HCT116 (cell line): ENCODE measurements at regions not wholly inside any gene's neighbourhood (a gene's known extent, or its start where the extent isn't known, plus 50 kb on each side); places are given as distances from the start of the nearest gene placed in this dataset.

ENCODE experiments used
- ATAC-seq: fragments of 200-7000 bp; cut with Tn5 transposase; 2 replicates; pipeline ENCODE4 v1.9.1; 2020; ENCODE audit warnings: mild to moderate bottlenecking, moderate library complexity
- BruUV-seq: library from RNA; stranded (reverse); fragments of 400-500 nt; replicated peaks from 2 replicates; lab custom pipeline; 2021; lab: Mats Ljungman, UMichigan
- CTCF ChIA-PET: fragments of 300-600 bp; sonication (Branson Sonifier 250); formaldehyde crosslinking; loops from one replicate; lab custom pipeline; 2021; ENCODE audit warnings: antibody characterized with exemption; lab: Charles Lee
- POLR2A ChIA-PET: fragments of 300-600, 350-600 bp; sonication (Branson Sonifier 250); formaldehyde crosslinking; loops from one replicate; lab custom pipeline; 2021; ENCODE audit warnings: antibody characterized with exemption; lab: Charles Lee
- RAD21 ChIA-PET, 2 experiments: fragments of 300-600 bp; sonication (Branson Sonifier 250); formaldehyde crosslinking; loops; one replicate each; lab custom pipeline; 2023; ENCODE audit warnings: low total read pairs in 2 of 2; ENCODE audit not compliant: uncharacterized antibody in 2 of 2, unreplicated experiment in 2 of 2, low non-redundant PET in 1 of 2; lab: Charles Lee
- DNase-seq: peaks from one replicate; pipeline ENCODE4 v3.0.0-alpha.2; 2010; ENCODE audit warnings: low read depth, low spot score
- H2AFZ ChIP-seq: fragments of 200-600 bp; shearing (Covaris generic), sonication (generic); 2 replicates; pipeline ENCODE4 v1.6.1; 2017; ENCODE audit warnings: low read depth, mixed run types, mixed read lengths, antibody characterized with exemption, low read length; ENCODE audit not compliant: poor library complexity, severe bottlenecking
- H3K27ac ChIP-seq: 2 replicates; pipeline ENCODE4 v1.5.1; 2012; ENCODE audit warnings: low read depth, low read length
- H3K27me3 ChIP-seq: fragments of 200-600 bp; sonication (generic); 2 replicates; pipeline ENCODE4 v1.6.1; 2016; ENCODE audit warnings: mixed run types, low read length, mixed read lengths; ENCODE audit not compliant: insufficient read depth
- H3K36me3 ChIP-seq, 2 experiments: fragments of 200-500 bp in 1 of 2; fragments of 200-600 bp in 1 of 2; sonication (Bioruptor generic) in 1 of 2; sonication (generic) in 1 of 2; 2 replicates each; pipeline versions ENCODE4 v1.5.1 to v1.6.1; 2014 to 2016; ENCODE audit warnings: low read length in 2 of 2, inconsistent platforms in 1 of 2, mixed read lengths in 1 of 2, mixed run types in 1 of 2; ENCODE audit not compliant: insufficient read depth in 2 of 2, control insufficient read depth in 1 of 2
- H3K4me1 ChIP-seq, 2 experiments: fragments of 200-600 bp in 1 of 2; sonication (generic) in 1 of 2; 2 replicates each; pipeline versions ENCODE4 v1.5.1 to v1.6.1; 2012 to 2017; ENCODE audit warnings: low read length in 2 of 2, inconsistent platforms in 1 of 2, mild to moderate bottlenecking in 1 of 2, mixed read lengths in 1 of 2, mixed run types in 1 of 2, moderate library complexity in 1 of 2; ENCODE audit not compliant: insufficient read depth in 2 of 2, control insufficient read depth in 1 of 2
- H3K4me2 ChIP-seq: fragments of 200-600 bp; sonication (generic); 2 replicates; pipeline ENCODE4 v1.6.1; 2017; ENCODE audit warnings: mixed run types, low read length, mixed read lengths
- H3K4me3 ChIP-seq, 2 experiments: fragments of 200-600 bp in 1 of 2; sonication (generic) in 1 of 2; replicated peaks in 1 of 2; 2 replicates each; pipeline ENCODE4 v1.5.1; 2011 to 2016; ENCODE audit warnings: low read length in 2 of 2, control low read depth in 1 of 2, low read depth in 1 of 2, mild to moderate bottlenecking in 1 of 2, mixed read lengths in 1 of 2, mixed run types in 1 of 2
- H3K79me2 ChIP-seq: fragments of 200-600 bp; sonication (generic); 2 replicates; pipeline ENCODE4 v1.6.1; 2017; ENCODE audit warnings: mild to moderate bottlenecking, mixed run types, low read length, moderate library complexity, mixed read lengths; ENCODE audit not compliant: insufficient read depth
- H3K9ac ChIP-seq: fragments of 200-600 bp; sonication (generic); 2 replicates; pipeline ENCODE4 v1.6.1; 2016; ENCODE audit warnings: low read length, mixed read lengths
- H3K9me2 ChIP-seq: fragments of 200-600 bp; sonication (generic), shearing (Covaris generic); 2 replicates; pipeline ENCODE4 v1.6.1; 2017; ENCODE audit warnings: mixed run types, mild to moderate bottlenecking, moderate library complexity; ENCODE audit not compliant: insufficient read depth
- H3K9me3 ChIP-seq, 2 experiments: fragments of 200-500 bp in 1 of 2; fragments of 200-600 bp in 1 of 2; sonication (Bioruptor generic) in 1 of 2; sonication (generic) in 1 of 2; 2 replicates each; pipeline ENCODE4 v1.6.1; 2014 to 2017; ENCODE audit warnings: low read length in 2 of 2, mixed read lengths in 2 of 2, inconsistent platforms in 1 of 2, low read depth in 1 of 2, mild to moderate bottlenecking in 1 of 2, mixed run types in 1 of 2, moderate library complexity in 1 of 2; ENCODE audit not compliant: control insufficient read depth in 1 of 2, insufficient read depth in 1 of 2
- H4K20me1 ChIP-seq: fragments of 200-600 bp; sonication (generic), shearing (Covaris generic); 2 replicates; pipeline ENCODE4 v1.6.1; 2017; ENCODE audit warnings: mixed run types, mild to moderate bottlenecking, moderate library complexity; ENCODE audit not compliant: insufficient read depth
- ATF3 ChIP-seq: IDR thresholded peaks from 2 replicates; pipeline ENCODE4 v1.6.1; 2012
- CBX3 ChIP-seq: IDR thresholded peaks from 2 replicates; pipeline ENCODE4 v1.6.1; 2012; ENCODE audit warnings: low read depth
- CTCF ChIP-seq, 3 experiments: fragments of 200-600 bp in 1 of 3; sonication (generic) in 1 of 3; IDR thresholded peaks in 2 of 3; conservative IDR thresholded peaks in 1 of 3; 2 replicates each; pipeline ENCODE4 v1.5.1; 2012 to 2017; ENCODE audit warnings: low read depth in 2 of 3, low read length in 2 of 3, antibody characterized with exemption in 1 of 3, borderline replicate concordance in 1 of 3, control low read depth in 1 of 3, mild to moderate bottlenecking in 1 of 3, mixed read lengths in 1 of 3, mixed run types in 1 of 3, moderate library complexity in 1 of 3; ENCODE audit not compliant: insufficient read depth in 1 of 3
- EGR1 ChIP-seq: IDR thresholded peaks from 2 replicates; pipeline ENCODE4 v1.6.1; 2012; ENCODE audit warnings: low read depth
- EZH2 ChIP-seq: fragments of 200-600 bp; sonication (generic); IDR thresholded peaks from 2 replicates; pipeline ENCODE4 v1.6.1; 2017; ENCODE audit warnings: antibody characterized with exemption, mixed run types
- EZH2phosphoT487 ChIP-seq: fragments of 200-600 bp; IDR thresholded peaks from 2 replicates; pipeline ENCODE4 v1.6.1; 2018; ENCODE audit warnings: antibody characterized with exemption, borderline replicate concordance
- JUND ChIP-seq: IDR thresholded peaks from 2 replicates; pipeline ENCODE4 v1.6.1; 2012
- POLR2AphosphoS5 ChIP-seq: IDR thresholded peaks from 2 replicates; pipeline ENCODE4 v1.6.1; 2011; ENCODE audit warnings: mild to moderate bottlenecking, low read depth, low read length, moderate library complexity
- REST ChIP-seq: IDR thresholded peaks from 2 replicates; pipeline ENCODE4 v1.6.1; 2012; ENCODE audit warnings: low read depth
- SP1 ChIP-seq: IDR thresholded peaks from 2 replicates; pipeline ENCODE4 v1.6.1; 2012; ENCODE audit warnings: low read depth
- SRF ChIP-seq: IDR thresholded peaks from 2 replicates; pipeline ENCODE4 v1.6.1; 2012; ENCODE audit warnings: low read depth
- TCF7L2 ChIP-seq: IDR thresholded peaks from 2 replicates; pipeline ENCODE4 v1.7.0; 2011; ENCODE audit warnings: borderline replicate concordance, inconsistent platforms; ENCODE audit not compliant: insufficient read depth, insufficient read length; ENCODE audit errors: extremely low read depth
- ZFX ChIP-seq: fragments of 450-650 bp; IDR thresholded peaks from 2 replicates; pipeline ENCODE4 v1.6.1; 2017
- intact Hi-C: fragments of 100-400 bp; cut with micrococcal nuclease; formaldehyde crosslinking; loops from 2 replicates; pipeline ENCODE4 v1.10.0; 2022

- no peak overlapping the region for H2AFZ ChIP-seq
- DNase-seq (no peak), ATAC-seq (no peak)
- ChIA-PET CTCF (no interaction called here), POLR2A (no interaction called here), RAD21 (no interaction called here)
- no peaks in the 10 kb centered on the region for H3K79me2 ChIP-seq
- no peaks in the 10 kb centered on the region for H3K27me3 ChIP-seq
- intact Hi-C loops = loop anchor here (10.0 kb wide), 1 partner anchor 337 kb away; no protein-coding TSS in a partner anchor
- H3K9me2 ChIP-seq = no peaks in the 10 kb centered on the region
- no peaks in the 10 kb centered on the region for H3K36me3 ChIP-seq
- TF ChIP-seq EZH2 = no peak
- TF ChIP-seq SP1 = no peak
- TF ChIP-seq TCF7L2 = no peak
- no peak for TF ChIP-seq ATF3
- TF ChIP-seq ZFX = no peak
- TF ChIP-seq CTCF (IDR thresholded peaks at IDR 0.05 in 2 of 3, conservative IDR thresholded peaks at IDR 0.05 in 1 of 3; ENCODE audit: borderline replicate concordance in 1 of 3, insufficient read depth in 1 of 3, low read depth in 2 of 3, low read length in 2 of 3) = no peak
- TF ChIP-seq SRF = no peak
- no peak for TF ChIP-seq JUND
- TF ChIP-seq CBX3 = no peak
- no peak for TF ChIP-seq EGR1
- TF ChIP-seq REST = no peak
- TF ChIP-seq POLR2AphosphoS5 = no peak
- no peak for TF ChIP-seq EZH2phosphoT487
- H3K9ac ChIP-seq = no peak overlapping the region
- no peak overlapping the region for H3K27ac ChIP-seq
- no TSS peak for BruUV-seq
- H3K4me3 ChIP-seq = no peak overlapping the region
- H3K4me1 ChIP-seq = peaks cover 0 to 3% of the 10 kb centered on the region in 2 experiments; a peak in 1 of 4 replicates
- no peak overlapping the region for H3K4me2 ChIP-seq
- no peaks in the 10 kb centered on the region for H3K9me3 ChIP-seq
- no peaks in the 10 kb centered on the region for H4K20me1 ChIP-seq
Observed at GRCh38 chrX:102837847-102838246, 99.2 kb upstream of the RAB40AL start.
